HG03039 (cell line): ENCODE measurements at regions not wholly inside any gene's neighbourhood (a gene's known extent, or its start where the extent isn't known, plus 50 kb on each side); places are given as distances from the start of the nearest gene placed in this dataset.

ENCODE experiments used
- ATAC-seq: cut with Tn5 transposase; IDR thresholded peaks from one replicate; pipeline ENCODE4 v1.9.1; 2021; ENCODE audit warnings: mild to moderate bottlenecking, moderate library complexity; ENCODE audit not compliant: unreplicated experiment

DNA sequence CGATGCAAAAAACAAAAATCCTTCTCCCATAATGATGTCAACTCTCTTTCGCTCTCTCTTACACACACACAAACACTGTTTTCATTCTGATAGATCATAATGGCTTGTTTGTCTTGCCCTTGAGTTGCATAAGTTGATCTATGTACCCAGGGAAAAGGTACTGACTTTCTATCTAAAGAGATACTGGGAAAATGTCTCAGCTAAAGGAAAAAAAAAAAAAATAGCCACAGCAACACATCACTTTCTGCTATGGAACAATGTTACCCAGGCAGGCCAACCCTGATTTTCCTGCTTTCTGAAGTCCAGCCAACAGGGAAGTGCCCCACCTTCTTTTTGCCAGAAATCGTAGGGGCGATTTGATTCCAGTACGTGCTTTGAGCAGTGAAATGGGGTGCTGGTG is 212.6 kb upstream of the ACTBL2 start:
- ATAC-seq = no peak

- ATAC-seq = no peak
Measured at GRCh38 chr5:57693488-57694305, 211.1 kb upstream of the ACTBL2 start.

- peak; percentile 63 for ATAC-seq
Measured at GRCh38 chr5:57692582-57693487, 210.2 kb upstream of the ACTBL2 start.

DNA sequence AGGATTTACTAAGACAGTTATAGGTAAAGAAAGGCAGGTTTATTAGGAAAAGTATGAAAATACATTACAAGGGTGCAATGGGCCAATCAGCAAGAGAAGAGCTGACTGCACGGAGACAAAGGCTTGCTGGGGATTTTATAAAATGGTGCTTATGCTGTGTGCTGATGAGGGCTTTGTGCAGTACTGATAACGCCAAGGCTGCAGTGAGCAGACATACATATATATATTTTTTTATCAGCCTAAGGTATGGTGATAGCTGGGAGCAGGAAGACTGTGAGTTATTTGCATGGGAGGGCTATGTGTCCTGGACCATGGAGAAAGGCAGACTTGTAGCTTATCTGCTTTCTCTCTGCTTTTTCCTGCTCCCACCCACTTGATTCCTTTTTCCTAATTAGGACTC is 208.1 kb upstream of the ACTBL2 start:
- ATAC-seq = no peak

GRCh38 chr5:57687596-57687995 is 205.0 kb upstream of the ACTBL2 start:
- no peak for ATAC-seq

DNA sequence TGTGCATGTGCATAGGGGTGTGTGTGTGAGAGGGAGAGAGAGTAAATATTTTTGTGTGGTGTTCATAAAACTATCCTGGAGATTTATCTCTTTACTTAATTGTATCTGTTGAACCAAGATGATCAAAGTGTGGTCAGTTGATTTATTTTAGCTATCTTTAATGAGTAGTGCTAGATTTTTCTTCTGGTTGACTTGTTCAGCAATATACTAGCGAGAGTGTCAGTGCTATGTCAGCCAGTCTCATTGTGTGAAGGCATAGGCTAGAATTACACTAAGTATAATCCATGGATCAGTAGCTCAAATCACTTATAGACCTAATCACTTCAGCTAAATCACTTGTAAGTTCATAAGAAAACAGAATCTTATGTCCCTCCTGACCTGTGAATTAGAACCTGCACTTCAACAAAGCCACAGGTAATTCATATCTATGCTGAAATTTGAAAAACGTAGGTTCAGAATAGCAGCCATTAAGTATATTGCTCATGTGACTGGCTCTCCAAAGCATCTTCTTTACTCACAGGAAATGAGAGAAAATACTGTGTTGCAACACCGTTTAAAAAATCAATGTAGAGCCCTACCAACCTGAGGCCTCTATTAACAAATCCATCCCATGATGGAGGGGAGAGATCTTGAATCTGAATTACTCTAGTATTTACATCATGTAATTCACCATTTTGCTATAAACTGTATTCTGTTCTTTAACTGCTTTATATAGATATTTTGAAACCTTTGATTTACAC is 203.1 kb upstream of the ACTBL2 start:
- ATAC-seq = no peak

DNA sequence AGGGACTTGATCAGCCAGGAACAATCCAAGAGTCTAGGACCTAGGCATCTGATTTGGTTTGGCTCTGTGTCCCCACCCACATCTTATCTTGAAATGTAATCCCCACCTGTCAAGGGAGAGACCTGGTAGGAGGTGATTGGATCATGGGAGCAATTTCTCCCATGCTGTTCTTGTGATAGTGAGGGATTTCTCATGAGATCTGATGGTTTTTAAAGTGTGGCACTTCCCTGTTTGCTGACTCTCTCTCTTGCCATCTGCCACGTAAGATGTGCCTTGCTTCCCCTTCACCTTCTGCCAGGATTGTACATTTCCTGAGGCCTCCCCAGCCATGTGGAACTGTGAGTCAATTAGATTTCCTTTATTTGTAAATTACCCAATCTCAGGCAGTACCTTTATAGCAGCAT is 201.7 kb upstream of the ACTBL2 start:
- no peak for ATAC-seq

DNA sequence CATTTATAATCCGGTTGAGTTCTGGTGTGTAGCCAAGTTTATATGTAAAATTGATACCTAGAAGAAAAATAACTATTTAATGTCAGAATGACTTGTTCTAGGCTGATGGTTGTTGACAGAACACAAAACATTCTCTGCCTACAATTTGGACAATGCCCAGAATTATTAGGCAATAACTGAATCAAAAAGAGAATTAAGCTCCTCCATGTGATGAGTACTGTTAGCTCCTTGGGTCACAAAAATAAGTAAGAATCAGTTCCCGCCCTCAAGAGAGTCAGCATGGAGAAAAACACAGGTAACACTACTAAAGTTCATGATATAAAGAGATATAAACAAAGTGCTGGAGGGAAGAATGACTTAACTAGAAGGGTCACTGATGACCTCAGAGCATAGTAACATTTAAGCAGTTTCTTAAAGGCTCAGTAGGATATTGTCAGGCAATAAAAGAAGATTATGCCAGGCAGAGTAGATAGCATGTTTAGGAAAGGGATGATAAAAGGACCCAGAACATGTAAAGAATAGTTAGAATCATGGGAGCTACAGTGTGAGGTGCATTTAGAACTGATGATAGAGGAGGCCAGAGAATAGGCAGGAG is 200.5 kb upstream of the ACTBL2 start:
- ATAC-seq = no peak

DNA sequence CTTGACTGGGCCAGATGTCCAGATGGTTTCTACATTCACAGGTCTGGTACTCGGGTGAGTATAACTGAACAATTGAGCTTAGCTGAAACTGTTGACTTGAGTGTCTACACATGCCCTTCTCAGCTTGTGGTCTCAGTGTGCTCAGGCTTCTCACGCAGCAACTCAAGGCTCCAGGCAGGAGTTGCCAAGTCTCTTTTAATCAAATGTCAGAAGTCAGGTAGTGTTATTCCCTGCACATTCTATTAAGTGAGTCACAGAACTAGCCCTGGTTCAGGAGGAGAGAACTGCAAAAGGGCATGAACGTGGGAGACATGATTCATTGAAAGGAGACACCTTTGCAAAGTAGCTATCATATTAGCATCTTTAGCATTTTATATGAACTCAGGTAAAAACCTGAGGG is 199.3 kb upstream of the ACTBL2 start:
- ATAC-seq = no peak

- ATAC-seq = no peak
Measured at GRCh38 chr5:57680686-57681085, 198.1 kb upstream of the ACTBL2 start.

GRCh38 chr5:57677235-57677634 is 194.6 kb upstream of the ACTBL2 start:
- ATAC-seq = no peak

GRCh38 chr5:57676222-57677098 is 193.8 kb upstream of the ACTBL2 start:
- ATAC-seq = no peak

- ATAC-seq = no peak
Measured at GRCh38 chr5:57675236-57675635, 192.6 kb upstream of the ACTBL2 start.

DNA sequence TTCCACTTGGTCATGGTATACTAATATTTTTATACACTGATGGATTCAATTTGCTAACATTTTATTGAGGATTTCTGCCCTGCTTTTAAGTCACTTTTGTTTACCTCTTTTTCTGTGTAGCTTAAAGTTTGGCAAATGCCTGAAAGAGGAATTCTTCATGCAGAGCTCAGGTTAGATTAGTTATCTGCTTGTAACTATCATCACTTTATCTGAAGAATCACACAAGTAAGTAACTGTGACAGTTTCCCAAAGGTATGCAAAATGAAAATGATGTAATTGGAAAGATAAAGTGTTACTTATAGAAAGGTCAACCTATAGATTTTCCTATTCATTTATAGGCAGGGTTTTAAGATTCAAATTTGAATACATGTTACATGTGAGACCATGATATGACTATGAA is 188.8 kb upstream of the ACTBL2 start:
- ATAC-seq = no peak

GRCh38 chr5:57666582-57666981 is 184.0 kb upstream of the ACTBL2 start:
- no peak for ATAC-seq

GRCh38 chr5:57665146-57665936 is 182.7 kb upstream of the ACTBL2 start:
- no peak for ATAC-seq

GRCh38 chr5:57664700-57665099 is 182.1 kb upstream of the ACTBL2 start:
- no peak for ATAC-seq

- ATAC-seq = no peak
Measured at GRCh38 chr5:57663466-57663865, 180.9 kb upstream of the ACTBL2 start.

- ATAC-seq = no peak
Measured at GRCh38 chr5:57662991-57663390, 180.4 kb upstream of the ACTBL2 start.
